PC-3 (cell line): ENCODE measurements at regions not wholly inside any gene's neighbourhood (a gene's known extent, or its start where the extent isn't known, plus 50 kb on each side); places are given as distances from the start of the nearest gene placed in this dataset.

ENCODE experiments used
- ATAC-seq: fragments of 200-7000 bp; cut with Tn5 transposase; 2 replicates; pipeline ENCODE4 v1.9.1; 2020; ENCODE audit warnings: mild to moderate bottlenecking, moderate library complexity
- BruUV-seq: library from RNA; stranded (reverse); fragments of 400-500 nt; replicated peaks from 2 replicates; lab custom pipeline; 2021; lab: Mats Ljungman, UMichigan
- CTCF ChIA-PET: fragments of 300-600 bp; sonication (Branson Sonifier 250); formaldehyde crosslinking; loops from one replicate; lab custom pipeline; 2022; ENCODE audit warnings: antibody characterized with exemption; lab: Charles Lee
- POLR2A ChIA-PET: fragments of 300-600 bp; sonication (Branson Sonifier 250); formaldehyde crosslinking; loops from one replicate; lab custom pipeline; 2022; ENCODE audit warnings: antibody characterized with exemption; ENCODE audit not compliant: unreplicated experiment; lab: Charles Lee
- DNase-seq: peaks from one replicate; pipeline ENCODE4 v3.0.0-alpha.2; 2015
- H2AFZ ChIP-seq: fragments of 300-600 bp; sonication (generic); 2 replicates; pipeline ENCODE4 v1.6.0; 2016; ENCODE audit warnings: antibody characterized with exemption, low read length
- H3F3A ChIP-seq: fragments of 300-600 bp; sonication (generic); one replicate; pipeline ENCODE4 v1.6.0; 2017; ENCODE audit warnings: antibody characterized with exemption, low read length, control low read depth, mild to moderate bottlenecking; ENCODE audit not compliant: unreplicated experiment
- H3K27ac ChIP-seq: fragments of 300-600 bp; sonication (generic); 2 replicates; pipeline ENCODE4 v1.5.1; 2016; ENCODE audit warnings: mild to moderate bottlenecking, low read length
- H3K27me3 ChIP-seq: fragments of 300-600 bp; sonication (generic); 2 replicates; pipeline ENCODE4 v1.6.1; 2016; ENCODE audit warnings: low read length, mixed read lengths
- H3K36me3 ChIP-seq: fragments of 300-600 bp; sonication (generic); 2 replicates; pipeline ENCODE4 v1.6.1; 2016; ENCODE audit warnings: low read depth, mixed run types, low read length, mixed read lengths
- H3K4me1 ChIP-seq: fragments of 300-600 bp; sonication (generic); 2 replicates; pipeline ENCODE4 v1.5.1; 2016; ENCODE audit warnings: low read length; ENCODE audit not compliant: insufficient read depth
- H3K4me2 ChIP-seq: fragments of 300-600 bp; sonication (generic); 2 replicates; pipeline ENCODE4 v1.6.0; 2016; ENCODE audit warnings: low read length
- H3K4me3 ChIP-seq: fragments of 300-600 bp; sonication (generic); 2 replicates; pipeline ENCODE4 v1.5.1; 2016; ENCODE audit warnings: mild to moderate bottlenecking, low read length, mixed read lengths
- H3K79me2 ChIP-seq: fragments of 300-600 bp; sonication (generic); 2 replicates; pipeline ENCODE4 v1.6.1; 2017; ENCODE audit warnings: low read length, mixed read lengths
- H3K9ac ChIP-seq: fragments of 300-600 bp; sonication (generic); 2 replicates; pipeline ENCODE4 v1.6.0; 2016; ENCODE audit warnings: mild to moderate bottlenecking, low read length
- H3K9me2 ChIP-seq: fragments of 300-600 bp; sonication (generic); replicated peaks from 2 replicates; pipeline ENCODE4 v1.6.1; 2016; ENCODE audit warnings: mixed run types, low read length, mixed read lengths
- H3K9me3 ChIP-seq: fragments of 300-600 bp; sonication (generic); 2 replicates; pipeline ENCODE4 v1.6.1; 2016; ENCODE audit warnings: low read length, mixed read lengths
- H4K20me1 ChIP-seq: fragments of 300-600 bp; sonication (generic); 2 replicates; pipeline ENCODE4 v1.6.1; 2016; ENCODE audit warnings: low read length, mixed read lengths
- CTCF ChIP-seq: fragments of 300-600 bp; sonication (generic); conservative IDR thresholded peaks from 2 replicates; pipeline ENCODE4 v1.5.1; 2017; ENCODE audit warnings: antibody characterized with exemption, low read depth, mild to moderate bottlenecking, low read length
- EZH2 ChIP-seq: fragments of 300-600 bp; sonication (generic); IDR thresholded peaks from one replicate; pipeline ENCODE4 v1.6.1; 2017; ENCODE audit warnings: antibody characterized with exemption, mild to moderate bottlenecking, low read length; ENCODE audit not compliant: unreplicated experiment
- EZH2phosphoT487 ChIP-seq: fragments of 300-600 bp; sonication (generic); IDR thresholded peaks from 2 replicates; pipeline ENCODE4 v1.6.1; 2018; ENCODE audit warnings: mild to moderate bottlenecking, antibody characterized with exemption, low read length, borderline replicate concordance
- intact Hi-C: fragments of 100-400 bp; cut with micrococcal nuclease; formaldehyde crosslinking; loops from 2 replicates; pipeline ENCODE4 v1.9.0; 2023

GRCh38 chr4:137663251-137664045 lies 131.2 kb upstream of the PCDH18 start:
- ChIA-PET CTCF (interaction anchor here (0.9 kb wide), 1 partner anchor 539 kb away, joined by 3 read pairs; no protein-coding TSS in a partner anchor), POLR2A (interaction anchor here (0.6 kb wide), 1 partner anchor 692 kb away, joined by 16 read pairs; no protein-coding TSS in a partner anchor)
- Histone ChIP-seq H3K9me3 (no peaks in the 10 kb centered on the region), H3K36me3 (no peaks in the 10 kb centered on the region), H3K27ac (peak overlapping the region; percentile 19), H2AFZ (peak overlapping the region; percentile 69), H3K4me3 (no peak overlapping the region), H3K9ac (no peak overlapping the region), H3K4me1 (peaks cover 18% of the 10 kb centered on the region), H3K4me2 (peak overlapping the region; percentile 53), H3K79me2 (no peaks in the 10 kb centered on the region), H3F3A (no peaks in the 10 kb centered on the region), H3K9me2 (no peaks in the 10 kb centered on the region), H4K20me1 (no peaks in the 10 kb centered on the region), H3K27me3 (no peaks in the 10 kb centered on the region)
- no peak for TF ChIP-seq CTCF
- no peak for TF ChIP-seq EZH2phosphoT487
- TF ChIP-seq EZH2: no peak
- DNase-seq (no peak), ATAC-seq (peak; percentile 18; the same call in 1 of the 2 replicates)
- BruUV-seq: no TSS peak
- intact Hi-C loops: loop anchor here (1.0 to 10.0 kb wide), 3 partner anchors 15 to 541 kb away; no protein-coding TSS in a partner anchor

GRCh38 chr4:137661693-137662092 lies 129.4 kb upstream of the PCDH18 start:
- Histone ChIP-seq H3K4me3 (no peak overlapping the region), H3K9ac (no peak overlapping the region), H3K9me2 (no peaks in the 10 kb centered on the region), H3K4me1 (peaks cover 18% of the 10 kb centered on the region), H4K20me1 (no peaks in the 10 kb centered on the region), H2AFZ (no peak overlapping the region), H3K27ac (no peak overlapping the region), H3K9me3 (no peaks in the 10 kb centered on the region), H3K27me3 (no peaks in the 10 kb centered on the region), H3K36me3 (no peaks in the 10 kb centered on the region), H3K4me2 (no peak overlapping the region), H3K79me2 (no peaks in the 10 kb centered on the region), H3F3A (no peaks in the 10 kb centered on the region)
- BruUV-seq: no TSS peak
- TF ChIP-seq EZH2phosphoT487 (no peak), CTCF (no peak)
- ChIA-PET POLR2A (no interaction called here), CTCF (no interaction called here)
- DNase-seq (no peak), ATAC-seq (no peak)
- intact Hi-C loops: loop anchor here (5.0 to 10.0 kb wide), 2 partner anchors 143 to 539 kb away; no protein-coding TSS in a partner anchor

GRCh38 chr4:137660211-137660610 lies 127.9 kb upstream of the PCDH18 start:
- TF ChIP-seq CTCF (no peak), EZH2 (no peak), EZH2phosphoT487 (no peak)
- Histone ChIP-seq H3K4me1 (peaks cover 18% of the 10 kb centered on the region), H3K27me3 (no peaks in the 10 kb centered on the region), H3K4me3 (no peak overlapping the region), H3K4me2 (no peak overlapping the region), H3K9me2 (no peaks in the 10 kb centered on the region), H3F3A (no peaks in the 10 kb centered on the region), H4K20me1 (no peaks in the 10 kb centered on the region), H3K9me3 (no peaks in the 10 kb centered on the region), H2AFZ (no peak overlapping the region), H3K36me3 (no peaks in the 10 kb centered on the region), H3K9ac (no peak overlapping the region), H3K79me2 (no peaks in the 10 kb centered on the region), H3K27ac (no peak overlapping the region)
- no TSS peak for BruUV-seq
- intact Hi-C loops: loop anchor here (5.0 to 10.0 kb wide), 2 partner anchors 145 to 538 kb away; no protein-coding TSS in a partner anchor
- CTCF ChIA-PET: no interaction called here
- POLR2A ChIA-PET: interaction anchor here (0.6 kb wide), 1 partner anchor 1344 kb away, joined by 5 read pairs; no protein-coding TSS in a partner anchor
- DNase-seq (no peak), ATAC-seq (no peak)
